ENCODE measurements at regions not wholly inside any gene's neighbourhood (a gene's known extent, or its start where the extent isn't known, plus 50 kb on each side); places are given as distances from the start of the nearest gene placed in this dataset.

GRCh38 chr4:107248571-107248970 is 212.5 kb upstream of the DKK2 start:
- no peak for DNase-seq (ENCODE audit: low spot score)

DNA sequence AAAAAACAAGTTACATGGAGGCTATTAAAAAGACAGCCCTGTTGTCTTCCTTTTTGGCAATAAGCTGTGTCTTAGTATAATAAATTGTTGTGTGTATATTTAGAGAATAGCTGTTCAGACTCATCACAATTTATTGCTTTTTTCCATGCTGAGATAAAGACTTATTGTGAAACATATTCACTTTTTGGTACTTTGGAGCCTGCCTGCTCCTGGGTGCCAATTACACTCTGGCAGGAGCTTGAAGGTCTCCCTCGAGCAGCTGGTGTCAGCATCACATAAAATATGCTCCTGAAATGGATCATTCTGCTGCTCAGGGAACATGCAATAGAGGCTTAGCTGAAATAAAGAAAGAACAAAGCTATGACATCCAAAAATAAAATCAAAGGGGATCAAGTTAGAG is 211.6 kb upstream of the DKK2 start:
- DNase-seq (ENCODE audit: low spot score), result no peak

- no peak for DNase-seq (ENCODE audit: low spot score)
These were observed 210.6 kb upstream of the DKK2 start for GRCh38 chr4:107246761-107247160.

- DNase-seq (ENCODE audit: low spot score), result no peak
These were observed 207.1 kb upstream of the DKK2 start for GRCh38 chr4:107243141-107243781.

GRCh38 chr4:107220976-107221375 is 184.9 kb upstream of the DKK2 start:
- no peak for DNase-seq (ENCODE audit: low spot score)

DNA sequence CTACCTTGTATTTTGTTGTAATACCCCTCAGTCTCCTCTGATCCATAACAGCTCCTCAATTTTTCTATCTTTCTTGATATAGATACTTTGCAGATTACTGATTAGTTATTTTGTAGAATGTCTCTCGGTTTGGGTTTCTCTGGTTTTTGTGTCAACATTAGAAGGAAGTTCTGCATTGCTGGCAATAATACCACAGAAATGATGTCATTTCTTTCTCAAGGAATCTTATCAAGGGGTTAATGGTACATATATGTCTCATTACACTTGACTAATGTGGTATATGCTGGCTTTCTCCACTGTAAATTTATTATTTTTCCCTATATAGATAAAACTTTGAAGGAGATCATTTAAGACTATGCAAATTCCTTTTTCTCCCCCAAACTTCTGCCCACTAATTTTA is 183.6 kb upstream of the DKK2 start:
- DNase-seq (ENCODE audit: low spot score), result no peak

DNA sequence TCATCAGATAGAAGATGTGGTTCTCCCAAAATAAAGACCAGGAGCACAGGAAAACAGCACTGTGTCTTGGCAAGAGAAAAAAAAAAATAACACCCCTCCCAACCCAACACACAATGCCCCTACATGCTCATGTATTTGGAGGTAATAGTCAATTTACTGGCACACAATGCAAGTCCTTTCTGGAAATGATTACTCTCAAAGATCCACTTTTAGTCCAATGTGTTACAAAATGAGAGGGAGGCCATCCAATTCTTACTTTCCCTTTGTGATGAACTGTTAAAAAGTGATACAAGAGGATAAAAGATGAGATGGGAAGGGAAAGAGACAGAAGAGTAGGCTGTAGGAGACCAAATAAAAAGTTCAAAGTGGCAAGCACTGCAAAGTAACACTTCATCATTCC is 180.3 kb upstream of the DKK2 start:
- DNase-seq (ENCODE audit: low spot score), result no peak

GRCh38 chr4:107215222-107215621 is 179.1 kb upstream of the DKK2 start:
- no peak for DNase-seq (ENCODE audit: low spot score)

- no peak for DNase-seq (ENCODE audit: low spot score)
These were observed 177.8 kb upstream of the DKK2 start for GRCh38 chr4:107213880-107214279.

DNA sequence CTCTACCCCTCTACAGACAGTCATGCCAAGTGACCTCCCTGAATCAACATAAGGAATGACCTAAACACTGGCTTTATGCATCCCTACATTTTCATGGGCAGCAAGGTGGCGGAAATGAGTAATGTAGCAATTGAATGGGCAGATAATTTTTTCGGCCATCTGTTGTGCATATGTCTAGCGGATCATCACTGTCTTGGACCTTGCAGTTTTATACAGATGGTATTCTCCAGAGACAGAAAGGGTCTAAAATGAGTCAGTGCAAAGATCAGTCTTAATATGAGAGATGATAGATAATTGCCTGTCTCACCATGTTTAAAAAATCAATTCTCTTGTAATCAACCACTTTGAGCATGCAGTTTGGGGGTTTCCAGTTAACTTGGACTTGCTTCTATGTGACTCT is 177.3 kb upstream of the DKK2 start:
- DNase-seq (ENCODE audit: low spot score), result no peak

GRCh38 chr4:107212565-107212964 is 176.5 kb upstream of the DKK2 start:
- no peak for DNase-seq (ENCODE audit: low spot score)

DNA sequence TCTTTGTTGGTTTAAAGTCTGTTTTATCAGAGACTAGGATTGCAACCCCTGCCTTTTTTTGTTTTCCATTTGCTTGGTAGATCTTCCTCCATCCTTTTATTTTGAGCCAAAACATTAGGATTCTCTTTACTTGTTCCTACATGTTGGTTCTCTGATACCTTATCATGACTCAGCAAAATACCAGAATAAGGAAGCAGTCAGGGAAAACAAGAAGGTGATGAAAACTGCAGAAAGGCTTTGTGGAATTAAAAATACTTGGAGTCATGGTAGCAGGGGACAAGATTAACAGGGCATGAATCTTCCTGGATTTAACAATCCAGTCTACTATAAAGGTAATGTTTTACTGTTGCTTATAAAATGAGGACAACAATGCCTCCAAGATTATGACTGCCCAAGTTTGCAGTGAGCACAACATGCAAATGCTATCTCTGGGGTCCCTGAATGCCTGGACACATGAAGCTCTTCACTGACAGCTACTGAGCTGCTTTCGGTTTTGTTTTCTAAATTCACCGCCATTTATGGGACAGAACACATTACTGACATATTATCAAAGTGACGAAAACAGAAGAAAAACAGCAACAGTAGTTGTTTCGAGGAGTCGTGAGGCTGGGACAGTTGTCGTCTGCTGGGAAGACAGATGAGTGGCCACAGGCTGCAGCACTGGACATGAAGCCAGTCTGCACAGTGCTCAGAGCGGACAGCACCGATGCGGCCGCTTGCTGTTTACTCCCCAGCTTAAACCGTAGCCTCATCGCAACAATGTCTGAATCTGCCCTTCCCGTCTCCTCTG is 174.5 kb upstream of the DKK2 start:
- DNase-seq (ENCODE audit: low spot score), result no peak

DNA sequence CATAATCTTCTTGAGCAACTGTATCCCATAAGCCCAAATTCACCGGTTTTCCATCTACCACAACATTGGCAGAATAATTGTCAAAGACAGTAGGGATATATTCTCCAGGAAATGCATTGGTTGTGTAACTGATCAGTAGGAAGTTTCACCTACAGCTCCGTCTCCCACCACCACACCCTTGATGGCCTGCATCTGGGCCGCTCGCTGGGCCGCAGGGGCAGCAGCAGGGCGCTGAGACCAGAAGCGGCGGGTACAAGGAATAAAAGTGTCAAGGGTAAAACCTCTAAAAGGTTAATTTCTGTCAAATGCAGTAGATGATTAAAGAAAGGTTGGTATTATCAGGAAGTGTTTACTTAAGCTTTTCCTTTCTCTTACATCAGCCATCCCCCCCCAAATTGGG is 167.6 kb upstream of the DKK2 start:
- DNase-seq (ENCODE audit: low spot score), result no peak

- no peak for DNase-seq (ENCODE audit: low spot score)
These were observed 166.6 kb upstream of the DKK2 start for GRCh38 chr4:107202744-107203143.

- DNase-seq (ENCODE audit: low spot score), result no peak
These were observed 161.0 kb upstream of the DKK2 start for GRCh38 chr4:107197121-107197520.

GRCh38 chr4:107196312-107196711 is 160.2 kb upstream of the DKK2 start:
- no peak for DNase-seq (ENCODE audit: low spot score)

DNA sequence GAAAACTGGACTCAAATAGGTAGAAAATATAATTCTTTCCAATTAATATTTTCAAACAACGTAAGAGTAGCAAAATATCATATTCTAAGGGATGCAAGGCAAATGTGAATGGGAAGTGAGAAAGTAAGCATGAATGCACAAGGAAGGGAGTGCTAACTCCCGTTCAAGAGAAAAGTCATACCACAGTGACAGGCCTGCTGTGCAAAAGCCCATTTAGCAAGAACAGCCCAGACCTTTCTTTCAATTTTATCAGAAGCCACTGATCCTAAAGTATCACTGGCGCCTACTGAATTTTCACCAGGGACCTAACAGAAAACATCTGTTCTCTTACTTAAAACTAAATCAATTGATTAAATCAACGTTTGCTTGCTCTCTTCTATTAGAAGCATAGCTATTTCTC is 157.9 kb upstream of the DKK2 start:
- DNase-seq (ENCODE audit: low spot score), result no peak

GRCh38 chr4:107192601-107193000 is 156.5 kb upstream of the DKK2 start:
- no peak for DNase-seq (ENCODE audit: low spot score)

DNA sequence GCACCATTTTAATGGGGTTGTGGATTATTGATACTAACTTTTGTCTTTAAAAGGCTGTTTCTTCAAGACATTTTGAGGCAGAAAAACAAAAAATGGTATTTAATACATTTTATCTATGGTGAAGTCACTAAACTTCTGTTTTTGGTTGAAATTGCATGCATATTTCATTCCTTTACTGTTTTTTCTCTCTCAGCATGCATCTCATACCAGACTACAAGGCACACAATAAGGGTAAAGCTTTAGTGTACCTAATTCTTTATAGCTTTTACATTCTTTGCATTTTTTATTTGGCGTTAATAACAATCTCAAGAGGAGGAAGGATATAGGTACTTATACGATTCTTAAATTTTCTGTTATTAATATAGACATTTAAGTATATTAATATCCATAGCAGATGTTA is 151.0 kb upstream of the DKK2 start:
- no peak for DNase-seq (ENCODE audit: low spot score)

DNA sequence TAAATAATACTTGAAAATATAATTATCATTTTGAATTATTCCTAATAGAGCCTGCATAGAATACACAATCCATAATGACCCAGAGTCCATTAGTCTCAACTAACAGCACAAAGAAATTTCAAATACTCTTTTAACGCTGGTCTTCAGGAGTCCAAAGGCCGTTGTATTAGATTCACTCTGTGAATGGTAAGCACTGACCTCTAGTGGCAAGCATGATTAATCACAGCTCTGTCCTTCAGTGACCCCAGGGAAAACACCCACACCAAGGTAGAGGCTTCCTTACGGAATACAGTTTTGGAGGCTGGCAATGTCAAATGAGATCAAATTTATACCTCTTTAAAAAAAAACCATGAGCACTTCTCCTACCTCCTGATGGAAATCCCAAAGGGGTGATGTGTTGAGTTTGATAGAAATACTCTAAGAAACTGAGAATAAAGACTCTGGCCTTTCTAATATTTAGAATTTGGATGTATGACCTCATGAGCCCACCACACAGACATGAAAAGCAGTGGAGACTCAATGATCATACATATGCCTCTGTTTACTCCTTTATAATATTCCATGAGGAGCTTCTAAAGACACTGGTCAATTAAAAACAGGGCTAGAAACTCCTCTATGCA is 147.2 kb upstream of the DKK2 start:
- peak; percentile 53 for DNase-seq (ENCODE audit: low spot score)

GRCh38 chr4:107182347-107182746 is 146.2 kb upstream of the DKK2 start:
- no peak for DNase-seq (ENCODE audit: low spot score)

DNA sequence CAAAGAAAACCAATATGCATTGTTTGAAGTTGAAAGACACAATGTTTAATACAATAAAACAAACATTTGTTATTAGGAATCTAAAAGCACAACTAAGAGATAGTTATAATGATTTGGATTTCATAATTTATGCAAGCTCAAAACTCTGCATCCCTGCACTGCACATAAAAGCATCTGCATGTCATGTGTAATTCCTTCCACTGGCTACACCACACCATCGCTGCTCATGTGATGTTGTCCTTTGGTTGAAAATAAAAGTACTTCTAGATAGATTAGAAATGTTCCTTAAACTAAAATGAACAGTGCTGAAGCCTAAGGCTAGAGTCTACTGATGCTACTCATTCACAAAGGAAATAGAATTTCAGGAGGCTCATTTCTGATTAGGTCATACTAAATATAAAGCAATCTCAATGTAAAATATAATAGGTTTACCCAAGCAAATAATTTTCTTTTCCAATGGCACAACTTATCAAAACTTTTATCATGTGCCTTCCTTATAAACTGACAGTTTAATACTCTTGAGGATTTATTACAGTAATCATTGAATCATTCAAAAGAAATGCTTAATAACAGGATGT is 130.8 kb upstream of the DKK2 start:
- DNase-seq (ENCODE audit: low spot score), result no peak

GRCh38 chr4:107166181-107166580 is 130.1 kb upstream of the DKK2 start:
- no peak for DNase-seq (ENCODE audit: low spot score)
